ENCODE measurements at regions not wholly inside any gene's neighbourhood (a gene's known extent, or its start where the extent isn't known, plus 50 kb on each side); places are given as distances from the start of the nearest gene placed in this dataset.

DNA sequence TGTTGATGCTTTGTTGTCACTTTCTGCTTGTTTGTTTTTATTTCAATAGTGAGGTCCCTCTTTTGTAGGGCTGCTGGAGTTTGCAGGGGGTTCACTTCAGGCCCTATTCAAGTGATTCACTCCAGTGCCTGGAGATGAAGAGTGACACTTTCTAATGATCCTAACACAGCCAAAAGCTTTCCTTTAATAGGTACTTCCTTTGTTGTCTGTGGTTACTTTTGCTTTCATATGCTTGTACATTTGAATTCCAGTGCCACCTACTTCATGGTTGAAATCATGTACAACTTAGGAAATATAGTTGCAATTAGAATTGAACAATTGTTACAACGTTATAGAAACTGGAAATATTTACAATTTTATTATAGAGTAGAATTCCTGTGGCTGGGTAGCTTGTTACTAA is 466.8 kb upstream of the EPHA3 start:
- TF ChIP-seq, protein P1, sequence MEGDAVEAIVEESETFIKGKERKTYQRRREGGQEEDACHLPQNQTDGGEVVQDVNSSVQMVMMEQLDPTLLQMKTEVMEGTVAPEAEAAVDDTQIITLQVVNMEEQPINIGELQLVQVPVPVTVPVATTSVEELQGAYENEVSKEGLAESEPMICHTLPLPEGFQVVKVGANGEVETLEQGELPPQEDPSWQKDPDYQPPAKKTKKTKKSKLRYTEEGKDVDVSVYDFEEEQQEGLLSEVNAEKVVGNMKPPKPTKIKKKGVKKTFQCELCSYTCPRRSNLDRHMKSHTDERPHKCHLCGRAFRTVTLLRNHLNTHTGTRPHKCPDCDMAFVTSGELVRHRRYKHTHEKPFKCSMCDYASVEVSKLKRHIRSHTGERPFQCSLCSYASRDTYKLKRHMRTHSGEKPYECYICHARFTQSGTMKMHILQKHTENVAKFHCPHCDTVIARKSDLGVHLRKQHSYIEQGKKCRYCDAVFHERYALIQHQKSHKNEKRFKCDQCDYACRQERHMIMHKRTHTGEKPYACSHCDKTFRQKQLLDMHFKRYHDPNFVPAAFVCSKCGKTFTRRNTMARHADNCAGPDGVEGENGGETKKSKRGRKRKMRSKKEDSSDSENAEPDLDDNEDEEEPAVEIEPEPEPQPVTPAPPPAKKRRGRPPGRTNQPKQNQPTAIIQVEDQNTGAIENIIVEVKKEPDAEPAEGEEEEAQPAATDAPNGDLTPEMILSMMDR (conservative IDR thresholded peaks at IDR 0.05 in 1 of 2, IDR thresholded peaks at IDR 0.05 in 1 of 2; ENCODE audit: low read depth in 1 of 2, low read length in 2 of 2): no peak
- TF ChIP-seq EZH2 (IDR thresholded peaks at IDR 0.05; ENCODE audit: low read length, missing control alignments): no peak
